GM18951 (cell line): ENCODE measurements at regions not wholly inside any gene's neighbourhood (a gene's known extent, or its start where the extent isn't known, plus 50 kb on each side); places are given as distances from the start of the nearest gene placed in this dataset.
"Not testable (repeated sequence)": the region's sequence is repeated elsewhere in the genome, so short reads cannot be mapped to it uniquely, and the experiment has no call there.

Source experiments
- POLR2A ChIP-seq: IDR thresholded peaks from 4 replicates; pipeline ENCODE4 v1.6.1; 2011; ENCODE audit warnings: mild to moderate bottlenecking; ENCODE audit not compliant: insufficient read length, insufficient read depth; ENCODE audit errors: extremely low read depth
- in situ Hi-C: fragments of 300-500 bp; cut with MboI; formaldehyde crosslinking; loops from one replicate; pipeline ENCODE4 v1.12.0; 2022; ENCODE audit warnings: low sequenced_read_pairs, mixed read lengths, inconsistent platforms; ENCODE audit not compliant: unreplicated experiment

DNA sequence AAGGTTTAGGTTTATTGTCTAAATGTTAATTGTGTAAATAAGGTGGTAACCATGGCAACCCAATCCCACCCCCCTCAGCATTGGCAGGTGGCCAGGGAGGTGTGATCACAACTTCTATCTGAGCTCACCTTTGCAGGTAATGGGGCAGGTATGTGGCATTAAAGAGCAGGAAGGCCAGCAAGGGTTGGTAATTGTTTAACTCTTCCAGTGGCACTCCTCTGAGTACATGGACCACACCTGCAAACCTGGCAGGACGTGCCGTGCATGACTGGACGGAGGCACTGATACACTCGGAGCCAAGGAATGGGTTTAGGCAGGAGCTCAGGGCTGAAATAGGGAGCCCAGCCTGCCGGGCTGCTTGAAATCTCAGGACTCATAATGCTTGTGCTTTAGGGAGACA is 107.0 kb upstream of the BMP2 start:
- in situ Hi-C loops = no loop called here
- TF ChIP-seq POLR2A = no peak

DNA sequence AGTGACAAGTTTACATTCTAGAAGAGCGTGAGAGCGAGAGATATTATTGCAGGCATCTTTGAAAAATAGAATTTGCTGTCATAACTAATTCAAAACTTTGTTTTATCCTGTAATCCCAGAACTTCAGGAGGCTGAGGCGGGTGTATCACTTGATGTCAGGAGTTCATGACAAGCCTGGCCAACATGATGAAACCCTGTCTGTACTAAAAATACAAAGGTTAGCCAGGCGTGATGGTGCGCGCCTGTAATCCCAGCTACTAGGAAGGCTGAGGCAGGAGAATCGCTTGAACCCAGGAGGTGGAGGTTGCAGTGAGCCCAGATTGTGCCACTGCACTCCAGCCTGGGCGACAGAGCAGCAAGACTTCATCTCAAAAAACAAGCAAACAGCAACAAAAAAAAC is 108.6 kb upstream of the BMP2 start:
- in situ Hi-C loops = not testable (repeated sequence)

DNA sequence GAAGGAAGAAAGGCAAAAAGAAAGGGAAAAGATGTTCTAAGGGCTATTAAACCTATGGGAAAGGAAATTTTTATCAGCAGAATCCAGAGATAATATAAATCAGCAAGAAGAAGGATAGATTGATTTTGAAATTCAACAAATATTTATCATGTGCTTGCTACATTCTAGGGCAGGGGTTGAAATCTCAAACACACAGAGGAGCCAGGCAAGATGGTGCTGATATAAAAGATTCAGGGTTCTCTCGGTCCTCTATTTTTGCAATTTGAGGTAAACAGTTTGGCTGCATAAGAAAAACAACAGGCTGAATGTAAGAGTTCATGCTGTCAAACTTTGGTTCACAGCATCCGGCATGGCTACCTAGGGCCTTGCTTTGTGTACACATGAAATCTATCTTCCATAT is 109.6 kb upstream of the BMP2 start:
- TF ChIP-seq POLR2A = no peak
- in situ Hi-C loops = no loop called here

DNA sequence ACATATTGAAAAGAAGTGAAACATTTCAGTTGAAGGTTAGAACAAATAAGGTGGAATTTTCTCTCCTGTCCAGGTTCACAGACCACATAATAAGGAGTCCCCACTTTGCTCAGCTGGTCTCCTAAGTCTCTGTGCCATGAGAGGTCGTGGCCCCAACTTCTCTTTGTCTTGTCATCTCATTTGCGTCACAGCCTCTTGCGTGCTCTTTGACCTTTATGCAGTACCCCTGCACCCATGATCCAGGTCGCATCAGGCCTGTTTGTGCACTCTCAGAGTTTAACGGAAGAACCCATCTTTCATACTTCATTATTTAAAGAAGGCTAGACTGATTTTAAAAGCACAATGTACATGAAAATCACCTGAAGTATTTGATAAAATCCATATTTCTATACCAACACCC is 110.4 kb upstream of the BMP2 start:
- no peak for TF ChIP-seq POLR2A
- in situ Hi-C loops = no loop called here

- no peak for TF ChIP-seq POLR2A
- in situ Hi-C loops = no loop called here
Measured at GRCh38 chr20:6654513-6655252, 112.8 kb upstream of the BMP2 start.

DNA sequence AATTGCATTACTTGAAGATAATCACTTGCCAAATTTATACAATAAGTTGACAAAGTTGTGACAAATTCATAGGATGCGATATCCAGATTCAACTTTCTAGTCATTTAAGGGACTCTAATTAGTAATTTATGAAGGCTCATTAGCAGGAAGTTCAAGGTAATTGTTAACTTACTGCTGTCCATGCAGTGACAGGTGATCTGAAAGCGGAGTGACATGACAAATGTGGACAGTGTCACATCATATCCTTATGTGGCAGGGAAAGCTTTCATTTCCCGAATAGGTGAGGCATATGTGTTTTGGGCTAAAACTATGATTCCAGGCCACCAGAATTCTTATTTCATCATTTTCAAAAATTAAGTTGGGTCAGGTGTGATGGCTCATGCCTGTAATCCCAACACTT is 115.9 kb upstream of the BMP2 start:
- in situ Hi-C loops = no loop called here
- TF ChIP-seq POLR2A = no peak

- TF ChIP-seq POLR2A = no peak
- in situ Hi-C loops = no loop called here
Measured at GRCh38 chr20:6651016-6651415, 116.5 kb upstream of the BMP2 start.

DNA sequence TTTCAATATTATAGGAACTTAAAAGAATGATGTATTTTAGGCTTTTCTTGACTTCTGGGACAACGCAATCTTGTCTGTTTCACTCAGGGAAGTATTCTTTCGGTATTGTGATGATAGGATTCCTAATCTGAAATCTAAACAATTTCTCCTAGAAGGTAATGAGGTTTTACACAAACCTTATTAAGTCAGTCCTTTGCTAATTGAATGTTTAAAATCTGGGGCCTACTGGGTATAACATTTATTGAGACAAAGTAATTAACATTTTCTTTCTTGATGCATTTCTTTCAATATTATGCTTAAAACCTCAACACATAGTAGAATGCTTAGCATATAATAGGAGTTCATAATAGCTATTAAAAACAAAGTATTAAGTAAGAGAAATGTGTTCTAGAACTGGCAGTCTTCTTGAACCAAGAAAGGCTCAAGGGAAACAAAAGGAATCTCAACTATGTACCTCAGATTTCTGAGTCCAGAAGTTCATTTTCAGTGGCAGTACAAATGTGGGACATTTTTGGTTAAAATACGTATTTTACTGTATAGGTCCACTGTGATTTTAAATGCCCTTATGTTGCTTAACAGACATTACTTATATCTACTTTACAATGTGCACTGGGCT is 121.4 kb upstream of the BMP2 start:
- in situ Hi-C loops = no loop called here
- no peak for TF ChIP-seq POLR2A

DNA sequence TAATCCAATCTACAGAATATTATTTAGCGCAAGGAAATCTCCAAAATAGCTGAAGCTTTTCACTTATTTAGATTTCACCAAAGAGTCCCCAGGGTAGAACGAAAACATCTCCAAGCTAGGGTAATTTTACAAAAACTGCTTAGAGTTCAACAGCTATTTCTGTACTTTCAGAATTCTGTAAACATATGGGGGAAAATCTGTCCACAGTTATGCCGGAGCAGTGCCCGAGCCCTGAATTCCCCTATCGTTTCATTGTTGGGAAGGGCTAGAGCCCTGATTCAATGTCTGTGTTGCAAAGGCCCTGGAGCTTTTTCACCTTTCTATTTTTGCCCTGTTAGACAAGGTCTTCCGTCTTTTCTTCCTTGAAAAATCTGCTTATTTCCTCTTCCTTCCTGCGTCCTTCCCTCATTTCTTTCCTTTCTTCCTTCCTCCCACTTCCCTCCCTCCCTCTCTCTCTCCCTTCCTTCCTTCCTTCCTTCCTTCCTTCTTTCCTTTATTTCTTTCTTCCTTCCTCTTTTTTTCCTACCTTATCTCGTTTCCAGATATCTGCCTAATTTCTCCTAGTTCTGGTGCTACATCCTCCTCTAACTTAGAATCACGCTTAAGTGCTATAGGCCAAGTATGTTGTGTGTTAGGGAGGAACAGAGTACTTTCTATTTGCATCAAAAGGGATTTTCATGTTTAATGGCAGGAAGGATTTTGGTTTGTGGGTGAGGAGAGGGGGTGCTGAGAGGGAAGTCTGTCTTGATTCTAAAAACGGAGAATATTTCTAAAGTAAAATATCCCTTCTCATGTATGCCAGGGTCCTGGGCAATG is 122.5 kb upstream of the BMP2 start:
- in situ Hi-C loops = no loop called here
- no peak for TF ChIP-seq POLR2A

DNA sequence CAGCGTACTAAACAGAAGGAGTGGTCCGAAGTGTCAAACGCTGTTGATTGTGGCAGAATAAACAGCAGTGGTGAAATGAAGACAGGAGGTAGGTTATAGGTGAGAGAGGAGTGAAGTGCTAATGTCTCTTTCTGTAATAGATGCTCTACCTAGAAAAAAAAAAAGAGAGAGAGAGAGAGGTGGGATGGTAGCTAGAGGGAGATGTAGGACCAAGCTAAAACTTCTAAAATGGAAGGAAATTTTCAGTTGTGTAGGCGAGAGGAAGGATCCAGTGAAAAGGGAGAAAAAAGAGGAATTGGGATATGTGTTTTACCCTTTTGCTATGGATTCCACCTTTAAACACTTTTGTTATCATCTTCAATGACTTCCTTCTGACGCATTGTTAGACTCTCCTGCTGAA is 126.5 kb upstream of the BMP2 start:
- in situ Hi-C loops = no loop called here
- no peak for TF ChIP-seq POLR2A

GRCh38 chr20:6637160-6637579 is 130.3 kb upstream of the BMP2 start:
- in situ Hi-C loops = no loop called here
- TF ChIP-seq POLR2A = no peak

GRCh38 chr20:6636209-6637159 is 131.0 kb upstream of the BMP2 start:
- in situ Hi-C loops = no loop called here

DNA sequence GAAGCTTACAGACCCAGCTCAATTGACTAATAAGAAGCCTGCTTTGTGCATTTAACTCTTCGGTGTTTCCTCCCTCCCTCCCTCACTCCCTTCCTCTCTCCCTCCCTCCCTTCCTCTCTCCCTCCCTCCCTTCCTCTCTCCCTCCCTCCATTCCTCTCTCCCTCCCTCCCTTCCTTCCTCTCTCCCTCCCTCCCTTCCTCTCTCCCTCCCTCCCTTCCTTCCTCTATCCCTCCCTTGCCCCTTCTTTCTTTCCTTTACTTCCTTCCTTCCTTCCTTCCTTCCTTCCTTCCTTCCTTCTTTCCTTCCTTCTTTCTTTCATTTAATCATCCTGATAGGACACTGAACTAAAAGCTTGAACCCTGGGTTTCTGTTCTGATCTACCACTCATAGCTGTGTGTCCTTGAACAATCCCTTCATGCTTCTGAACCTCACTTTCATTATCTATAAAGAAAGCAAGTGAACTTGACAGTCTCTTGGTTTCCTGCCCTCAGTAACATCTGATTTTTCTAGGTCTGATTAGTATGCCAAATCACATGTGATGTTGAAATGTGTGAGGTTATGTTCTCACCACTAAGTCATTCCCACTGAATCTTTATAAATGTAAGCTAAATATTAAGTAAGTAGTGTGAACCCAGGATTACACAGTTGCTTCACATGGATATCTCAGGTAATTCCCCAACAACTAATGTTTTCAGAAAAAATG is 132.3 kb upstream of the BMP2 start:
- in situ Hi-C loops = no loop called here
- TF ChIP-seq POLR2A = no peak

More at GRCh38 chr20:6636209-6637159, 131.0 kb upstream of the BMP2 start:
- TF ChIP-seq POLR2A = no peak

DNA sequence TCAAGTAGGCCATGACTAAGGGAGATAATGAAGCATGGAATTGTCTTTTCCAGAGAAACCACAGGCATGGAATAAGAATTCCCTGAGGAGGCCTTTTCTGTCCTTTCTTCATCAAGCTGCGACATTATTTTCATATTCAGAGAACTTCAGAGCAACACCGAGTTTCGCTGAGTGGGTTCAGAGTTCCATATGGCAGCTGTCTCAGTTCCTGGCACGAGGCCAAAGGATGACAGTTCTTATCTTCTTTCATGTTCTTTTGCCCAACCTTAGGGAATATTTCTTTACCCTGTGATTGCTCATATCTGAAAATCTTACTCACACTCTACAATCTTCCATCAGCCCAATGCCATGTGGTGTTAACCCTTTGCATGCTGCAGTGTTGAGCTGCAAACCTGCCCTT is 135.3 kb upstream of the BMP2 start:
- in situ Hi-C loops = no loop called here
- TF ChIP-seq POLR2A = no peak
